Adrenal gland (tissue), 9 donors: ENCODE measurements at regions not wholly inside any gene's neighbourhood (a gene's known extent, or its start where the extent isn't known, plus 50 kb on each side); places are given as distances from the start of the nearest gene placed in this dataset.
"Not testable (repeated sequence)": the region's sequence is repeated elsewhere in the genome, so short reads cannot be mapped to it uniquely, and the experiment has no call there.

Source experiments
- DNase-seq, 7 donors: peaks; one replicate each; pipeline ENCODE4 v3.0.0-alpha.2; 2019 to 2020
- H3K27ac ChIP-seq, 5 donors: fragments of 200-600 bp; sonication (generic) in 4 of 5; 1 replicate in 3 of 5; 2 replicates in 2 of 5; pipeline versions ENCODE4 v1.5.1 to v1.8.0; 2016 to 2020; ENCODE audit warnings: mild to moderate bottlenecking in 1 of 5
- H3K27me3 ChIP-seq: fragments of 200-600 bp; 2 replicates; pipeline ENCODE4 v1.8.0; 2021
- H3K36me3 ChIP-seq, 2 donors: fragments of 200-600 bp; replicated peaks in 1 of 2; 1 replicate in 1 of 2; 2 replicates in 1 of 2; pipeline versions ENCODE4 v1.5.1 to v1.8.0; 2018 to 2022
- H3K4me1 ChIP-seq, 2 donors: fragments of 200-600 bp; replicated peaks in 1 of 2; 1 replicate in 1 of 2; 2 replicates in 1 of 2; pipeline versions ENCODE4 v1.5.1 to v1.8.0; 2018 to 2021
- H3K4me3 ChIP-seq, 4 donors: fragments of 200-600 bp; sonication (generic) in 3 of 4; one replicate each; pipeline ENCODE4 v1.5.1; 2016 to 2018
- H3K9me3 ChIP-seq, 3 donors: fragments of 200-600 bp; sonication (generic) in 1 of 3; replicated peaks in 1 of 3; 1 replicate in 2 of 3; 2 replicates in 1 of 3; pipeline versions ENCODE4 v1.5.1 to v1.8.0; 2016 to 2021
- POLR2A ChIP-seq, 2 donors: fragments of 450-650 bp; IDR thresholded peaks; one replicate each; pipeline ENCODE4 v1.6.1; 2017; ENCODE audit warnings: antibody characterized with exemption in 2 of 2, mild to moderate bottlenecking in 2 of 2, moderate library complexity in 1 of 2
- WGBS, 4 donors: extraction: QIAGEN DNeasy Blood & Tissue Kit in 2 of 4; methylation state at CpG; one replicate each; pipeline versions ENCODE4 v1.1.5 to v1.1.7; 2013 to 2017; 5-methylcytosine and 5-hydroxymethylcytosine counted together
- intact Hi-C, 2 donors: fragments of 100-400 bp; cut with DNase I; formaldehyde crosslinking; loops; one replicate each; pipeline versions ENCODE4 v1.14.1 to v1.15.0; 2022 to 2023
- TF ChIP-seq, protein P1 (sequence below), 6 experiments: fragments of 450-650 bp in 4 of 6; fragments of 200-600 bp in 2 of 6; sonication (generic) in 1 of 6; IDR thresholded peaks; 1 replicate in 5 of 6; 2 replicates in 1 of 6; pipeline versions ENCODE4 v1.5.1 to v1.8.0; 2016 to 2021; ENCODE audit warnings: antibody characterized with exemption in 6 of 6, mild to moderate bottlenecking in 2 of 6, moderate library complexity in 1 of 6
- donor health status: healthy with polysubstance abuse.
- donor health status: Bipolar disorder and iron deficiency.
- donor health status: DM: yes; HTN: yes; CAD: no.
- donor health status: DM: no; HTN: no; CAD: no.
- donor health status: DM: no; HTN: no; CAD: no.

DNA sequence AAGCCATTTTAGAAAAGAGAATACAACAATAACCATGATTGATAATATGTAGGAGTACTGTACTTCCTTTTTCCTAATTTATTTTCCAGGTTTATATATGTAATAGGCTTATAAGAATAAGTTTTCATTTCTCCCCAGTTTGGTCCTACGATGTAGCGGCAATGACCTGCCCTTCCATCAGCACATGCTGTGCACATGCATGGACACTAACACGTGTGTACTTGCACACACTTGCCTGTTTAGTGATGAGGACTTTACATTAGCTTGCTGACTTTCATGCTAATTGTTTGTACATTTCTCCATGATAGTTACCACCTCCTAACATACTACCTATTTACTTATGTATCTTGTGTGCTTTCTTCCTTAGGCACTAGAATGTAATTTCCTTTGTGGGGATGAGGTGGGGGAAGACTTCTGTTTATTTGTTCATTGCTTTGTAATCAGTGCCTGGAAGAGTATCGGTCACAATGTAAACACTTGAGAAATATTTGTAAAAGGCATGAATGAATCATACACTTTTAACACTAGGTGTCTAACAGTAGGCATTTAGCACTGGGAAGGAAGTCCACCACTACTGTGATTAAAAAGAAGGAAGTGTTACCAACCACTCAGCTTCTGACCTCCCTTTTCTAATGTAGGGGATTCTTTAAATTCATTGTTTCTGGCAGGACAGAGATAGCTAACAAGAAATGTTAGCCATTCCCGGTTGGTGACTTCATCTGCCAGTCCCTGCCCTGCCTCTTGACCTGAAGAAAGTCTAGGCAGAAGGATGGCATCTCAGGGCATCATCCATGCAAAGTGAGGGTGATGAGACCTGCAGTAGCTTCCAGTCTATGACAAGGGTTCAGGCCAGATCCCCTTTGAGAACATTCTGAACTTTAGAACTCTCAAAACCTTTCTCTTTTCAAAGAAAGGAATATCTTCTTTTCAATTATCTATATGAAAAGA, 120.2 kb upstream of the RAB18 start:
- peaks cover 5% of the 10 kb centered on the region for H3K27me3 ChIP-seq
- no peak overlapping the region for H3K27ac ChIP-seq
- no peaks in the 10 kb centered on the region for H3K36me3 ChIP-seq
- H3K4me1 ChIP-seq, result no peaks in the 10 kb centered on the region
- TF ChIP-seq POLR2A (IDR thresholded peaks at IDR 0.05), result no peak
- TF ChIP-seq, protein P1, sequence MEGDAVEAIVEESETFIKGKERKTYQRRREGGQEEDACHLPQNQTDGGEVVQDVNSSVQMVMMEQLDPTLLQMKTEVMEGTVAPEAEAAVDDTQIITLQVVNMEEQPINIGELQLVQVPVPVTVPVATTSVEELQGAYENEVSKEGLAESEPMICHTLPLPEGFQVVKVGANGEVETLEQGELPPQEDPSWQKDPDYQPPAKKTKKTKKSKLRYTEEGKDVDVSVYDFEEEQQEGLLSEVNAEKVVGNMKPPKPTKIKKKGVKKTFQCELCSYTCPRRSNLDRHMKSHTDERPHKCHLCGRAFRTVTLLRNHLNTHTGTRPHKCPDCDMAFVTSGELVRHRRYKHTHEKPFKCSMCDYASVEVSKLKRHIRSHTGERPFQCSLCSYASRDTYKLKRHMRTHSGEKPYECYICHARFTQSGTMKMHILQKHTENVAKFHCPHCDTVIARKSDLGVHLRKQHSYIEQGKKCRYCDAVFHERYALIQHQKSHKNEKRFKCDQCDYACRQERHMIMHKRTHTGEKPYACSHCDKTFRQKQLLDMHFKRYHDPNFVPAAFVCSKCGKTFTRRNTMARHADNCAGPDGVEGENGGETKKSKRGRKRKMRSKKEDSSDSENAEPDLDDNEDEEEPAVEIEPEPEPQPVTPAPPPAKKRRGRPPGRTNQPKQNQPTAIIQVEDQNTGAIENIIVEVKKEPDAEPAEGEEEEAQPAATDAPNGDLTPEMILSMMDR (IDR thresholded peaks at IDR 0.05), result no peak
- DNase-seq, result no peak
- 59 to 75% (median 71%) methylated on average over 5 of the region's 5 CpGs for WGBS, 4 donors
- no peak overlapping the region for H3K4me3 ChIP-seq
- intact Hi-C loops, result no loop called here
- H3K9me3 ChIP-seq, result no peaks in the 10 kb centered on the region

GRCh38 chr10:27382176-27382575, 121.9 kb upstream of the RAB18 start:
- intact Hi-C loops, result no loop called here
- TF ChIP-seq, protein P1 (IDR thresholded peaks at IDR 0.05), result no peak
- TF ChIP-seq POLR2A (IDR thresholded peaks at IDR 0.05), result no peak
- Histone ChIP-seq H3K27ac (no peak overlapping the region), H3K36me3 (no peaks in the 10 kb centered on the region), H3K4me3 (no peak overlapping the region), H3K4me1 (no peaks in the 10 kb centered on the region), H3K27me3 (peaks cover 5% of the 10 kb centered on the region), H3K9me3 (no peaks in the 10 kb centered on the region)
- no peak for DNase-seq
- 74 to 82% (median 79%) methylated on average over 3 of the region's 3 CpGs for WGBS, 4 donors

GRCh38 chr10:27380929-27381358, 123.2 kb upstream of the RAB18 start:
- no peak overlapping the region for H3K4me3 ChIP-seq
- peaks cover 5% of the 10 kb centered on the region for H3K27me3 ChIP-seq
- H3K9me3 ChIP-seq, result no peaks in the 10 kb centered on the region
- no peaks in the 10 kb centered on the region for H3K36me3 ChIP-seq
- DNase-seq, result no peak
- intact Hi-C loops, result no loop called here
- H3K27ac ChIP-seq, result no peak overlapping the region
- TF ChIP-seq POLR2A (IDR thresholded peaks at IDR 0.05), result no peak
- TF ChIP-seq, protein P1 (IDR thresholded peaks at IDR 0.05), result no peak
- no peaks in the 10 kb centered on the region for H3K4me1 ChIP-seq
- WGBS, 4 donors, result 75 to 78% (median 76%) methylated on average over 6 of the region's 6 CpGs

DNA sequence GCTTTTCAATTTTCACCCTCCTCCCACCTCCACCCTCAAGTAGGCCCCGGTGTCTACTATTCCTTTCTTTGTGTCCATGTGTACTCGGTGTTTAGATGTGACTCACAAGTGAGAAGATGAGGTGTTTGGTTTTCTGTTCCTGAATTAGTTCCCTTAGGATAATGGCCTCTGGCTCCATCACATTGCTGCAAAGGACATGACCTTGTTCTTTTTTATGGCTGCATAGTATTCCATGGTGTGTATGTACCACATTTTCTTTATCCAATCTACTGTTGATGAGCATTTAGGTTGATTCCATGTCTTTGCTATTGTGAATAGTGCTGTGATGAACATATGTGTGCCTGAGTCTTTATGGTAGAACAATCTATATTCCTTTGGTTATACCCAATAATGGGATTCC, 125.1 kb upstream of the RAB18 start:
- DNase-seq, H3K27ac ChIP-seq, H3K27me3 ChIP-seq, H3K4me1 ChIP-seq, H3K4me3 ChIP-seq, H3K36me3 ChIP-seq, intact Hi-C loops, H3K9me3 ChIP-seq: not testable (repeated sequence)
- WGBS, 4 donors, result 93 to 100% (median 96%) methylated on average over 2 of the region's 2 CpGs
